ENCODE measurements at regions not wholly inside any gene's neighbourhood (a gene's known extent, or its start where the extent isn't known, plus 50 kb on each side); places are given as distances from the start of the nearest gene placed in this dataset.
A peak's percentile ranks its signal among the peaks of the same experiment; 100 is the strongest.

GRCh38 chr15:77702211-77702957 is 69.7 kb upstream of the LINGO1 start:
- DNase-seq = peak; percentile 20

DNA sequence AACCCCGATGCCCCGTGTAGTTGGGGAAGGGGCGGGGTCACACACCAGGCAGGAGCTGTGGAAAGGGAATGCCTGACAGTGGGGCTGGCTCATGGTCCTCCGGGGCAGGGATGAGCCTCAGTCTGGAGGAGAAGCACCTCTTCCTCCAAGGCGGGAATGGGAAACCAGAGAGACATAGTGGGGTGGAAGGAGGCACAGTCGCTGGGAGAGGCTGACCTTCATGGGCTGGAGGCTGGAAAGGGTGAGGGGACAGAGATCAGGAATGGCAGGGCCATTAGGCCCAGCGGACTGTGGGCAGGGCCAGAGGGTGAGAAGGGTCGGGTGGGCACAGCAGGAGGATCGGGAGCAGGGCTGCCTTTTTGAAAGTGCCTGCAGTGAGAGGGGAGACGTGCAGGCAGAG is 65.8 kb upstream of the LINGO1 start:
- no peak for DNase-seq

DNA sequence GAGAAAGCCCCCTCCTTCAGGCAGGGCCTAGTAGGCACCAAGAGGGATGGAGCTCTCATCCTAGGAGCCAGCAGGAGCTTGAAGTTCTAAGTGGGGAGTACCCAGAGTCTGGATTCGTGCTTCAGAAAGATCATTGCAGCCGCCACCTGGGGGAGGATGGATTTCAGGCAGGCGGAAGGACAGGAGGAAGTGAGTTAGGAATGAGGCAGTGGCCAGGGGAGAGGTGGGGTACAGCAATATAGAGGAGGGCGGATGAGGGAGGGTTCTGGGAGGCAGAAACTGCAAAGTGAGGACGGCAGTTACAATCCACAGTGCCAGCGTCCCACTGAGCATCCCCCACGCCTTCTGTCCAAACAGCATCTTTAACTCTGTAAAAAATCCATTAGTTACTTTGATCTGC is 65.2 kb upstream of the LINGO1 start:
- DNase-seq = no peak

DNA sequence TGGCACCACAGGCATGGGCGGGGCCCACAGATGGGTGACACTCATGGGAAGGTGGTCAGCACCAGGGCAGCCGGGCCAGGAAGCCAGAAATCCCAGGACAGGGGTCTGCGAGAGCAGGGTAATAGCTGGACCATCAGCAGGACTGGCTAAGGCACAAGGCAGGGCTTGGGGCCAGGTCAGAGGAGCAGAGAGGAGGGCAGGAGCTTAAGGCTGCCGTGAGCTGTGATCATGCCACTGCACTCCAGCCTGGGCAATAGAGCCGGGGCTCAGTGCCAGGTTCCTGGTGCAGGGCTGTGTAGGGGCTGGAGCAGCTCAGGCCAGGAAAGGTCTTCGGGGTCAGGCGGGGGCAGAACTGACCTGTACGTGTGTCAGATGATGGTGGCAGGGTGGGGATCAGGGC is 64.2 kb upstream of the LINGO1 start:
- no peak for DNase-seq

GRCh38 chr15:77695961-77696582 is 63.4 kb upstream of the LINGO1 start:
- DNase-seq = no peak

DNA sequence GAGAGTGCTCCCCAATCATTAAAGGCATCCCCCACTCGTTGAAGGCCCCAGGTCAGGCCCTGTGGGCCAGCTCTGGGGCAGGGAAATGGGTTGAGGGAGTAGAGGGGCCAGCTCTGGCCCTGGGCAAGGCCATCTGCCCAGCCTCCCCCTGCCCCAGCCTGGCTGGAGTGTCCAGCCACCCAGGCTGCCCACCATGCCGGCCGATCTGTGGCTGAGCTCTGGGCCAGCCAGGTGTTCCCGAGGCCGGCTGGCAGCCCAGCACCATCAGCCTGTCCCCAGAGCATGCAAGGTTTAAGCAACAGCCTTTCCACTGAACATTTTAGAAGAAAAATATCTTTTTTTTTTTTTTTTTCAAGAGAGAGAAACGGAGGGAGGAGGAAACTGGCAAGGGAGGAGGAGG is 62.8 kb upstream of the LINGO1 start:
- no peak for DNase-seq

DNA sequence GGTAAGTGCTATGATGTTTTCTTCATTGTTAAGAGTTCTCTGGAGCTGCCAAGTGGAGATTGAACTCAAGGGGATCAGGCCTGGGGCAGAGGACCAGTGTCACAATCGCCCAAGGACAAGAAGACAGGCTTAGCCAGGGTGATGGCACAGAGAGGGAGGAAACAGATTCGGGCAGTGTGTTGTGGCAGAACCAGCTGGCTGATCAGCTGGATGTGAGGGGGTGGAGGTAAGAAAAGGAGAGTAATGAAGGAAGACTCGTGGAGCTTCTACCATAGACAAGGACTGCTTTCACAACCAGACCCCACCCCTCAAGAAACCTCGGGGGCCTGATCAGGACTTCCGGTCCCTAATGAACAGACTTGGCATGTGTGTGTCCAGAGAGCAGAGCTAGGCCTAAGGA is 60.9 kb upstream of the LINGO1 start:
- no peak for DNase-seq

- DNase-seq = no peak
These were observed 59.9 kb upstream of the LINGO1 start for GRCh38 chr15:77692614-77693013.

- DNase-seq = no peak
These were observed 58.9 kb upstream of the LINGO1 start for GRCh38 chr15:77691607-77692006.

DNA sequence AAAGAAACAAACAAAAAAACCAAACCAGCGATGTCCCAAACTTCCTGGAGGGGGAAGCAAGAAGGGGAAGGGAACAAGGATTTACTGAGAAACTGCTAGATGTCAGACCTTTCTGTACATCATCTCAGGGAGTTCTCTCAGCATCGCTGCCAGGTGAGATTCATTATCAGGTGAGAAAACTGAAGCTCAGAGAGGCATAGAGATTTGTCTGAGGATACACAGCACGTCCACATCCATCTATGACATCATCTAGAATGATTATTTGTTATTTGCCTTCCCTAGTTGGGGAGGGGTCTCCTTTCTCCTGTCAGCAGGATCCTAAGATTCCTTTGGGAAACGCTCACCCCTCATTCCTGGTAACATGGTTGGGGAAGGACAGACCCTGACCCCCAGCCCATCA is 57.1 kb upstream of the LINGO1 start:
- DNase-seq = no peak

- no peak for DNase-seq
These were observed 56.0 kb upstream of the LINGO1 start for GRCh38 chr15:77688693-77689092.

- no peak for DNase-seq
These were observed 55.6 kb upstream of the LINGO1 start for GRCh38 chr15:77688266-77688665.

DNA sequence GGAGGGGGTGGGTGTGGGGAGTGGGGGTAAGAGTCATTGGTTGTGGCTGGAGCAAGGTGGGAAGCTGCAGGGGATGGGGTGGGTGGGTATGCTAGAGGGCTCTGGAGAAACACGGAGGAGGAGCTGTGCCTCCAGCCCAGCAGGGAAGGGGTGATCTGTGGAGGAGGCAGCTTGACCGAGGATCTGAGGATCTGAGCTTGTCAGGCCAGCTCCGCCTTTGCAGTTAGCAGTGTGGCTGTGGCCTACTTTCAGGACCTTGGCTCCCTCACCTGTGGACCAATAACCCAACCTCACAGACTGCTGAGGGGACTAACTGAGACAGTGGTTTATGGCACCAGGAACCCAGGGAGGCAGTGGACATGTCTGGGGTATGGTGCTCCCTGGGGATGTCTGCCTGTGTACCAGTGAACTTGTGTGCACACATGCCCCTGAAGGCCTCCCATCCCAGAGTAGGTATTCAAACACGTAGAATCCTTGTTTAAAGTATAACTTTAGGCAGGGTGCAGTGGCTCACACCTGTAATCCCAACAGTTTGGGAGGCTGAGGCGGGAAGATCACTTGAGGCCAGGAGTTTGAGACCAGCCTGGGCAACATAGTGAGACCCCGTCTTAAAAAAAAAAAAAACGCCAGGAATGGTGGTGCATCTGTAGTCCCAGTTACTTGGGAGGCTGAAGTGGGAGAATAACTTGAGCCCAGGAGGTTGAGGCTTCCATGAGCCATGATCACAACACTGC is 52.5 kb upstream of the LINGO1 start:
- no peak for DNase-seq

DNA sequence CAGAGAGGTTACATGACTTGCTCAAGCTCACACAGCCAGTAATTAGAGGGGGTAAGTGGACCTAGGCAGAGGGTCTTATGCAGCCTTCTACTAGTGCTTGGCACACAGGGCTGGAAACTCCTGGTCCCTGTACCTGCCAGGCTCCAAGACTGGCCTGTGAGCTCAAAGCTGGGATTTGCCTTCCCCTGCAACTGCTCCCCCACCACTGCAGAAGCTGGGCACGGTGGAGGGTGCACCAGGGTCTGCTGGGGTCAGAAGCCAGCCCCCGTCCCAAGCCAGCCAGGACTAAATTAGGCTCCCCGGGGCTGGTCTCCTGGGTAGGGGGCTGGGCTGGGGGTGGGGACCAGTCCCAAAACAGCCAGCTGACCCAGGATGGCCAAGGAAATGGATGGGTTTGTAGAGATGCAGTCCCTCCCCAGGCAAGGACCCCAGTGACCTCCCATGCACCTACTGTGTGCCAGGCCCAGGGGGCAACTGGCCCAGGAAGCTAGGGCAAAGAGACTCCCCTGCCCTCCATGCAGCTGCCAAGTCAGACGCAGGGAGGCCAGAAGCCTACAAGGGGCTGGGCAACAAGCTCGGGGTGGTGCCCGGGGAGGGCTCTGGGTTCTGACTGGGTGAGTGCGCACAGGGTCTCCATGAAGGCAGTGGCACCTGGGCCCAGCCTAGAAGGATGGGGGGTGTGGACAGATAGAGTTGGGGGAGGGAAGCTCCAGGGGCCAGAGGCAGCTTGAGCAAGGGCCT is 51.8 kb upstream of the LINGO1 start:
- no peak for DNase-seq

GRCh38 chr15:77682564-77682963 is 49.9 kb upstream of the LINGO1 start:
- DNase-seq = no peak

Data from activated CD4-positive, alpha-beta T cell treated with anti-CD3 and anti-CD28 coated beads, Interleukin-2, Interleukin-6, amounts not matched to agents 100 ng/mL and 50 ng/mL, durations not matched to agents 16 hours and 8 hours (primary cell).